HL-60 (cell line): ENCODE measurements at regions not wholly inside any gene's neighbourhood (a gene's known extent, or its start where the extent isn't known, plus 50 kb on each side); places are given as distances from the start of the nearest gene placed in this dataset.

ENCODE experiments used
- DNase-seq, 2 experiments: peaks; one replicate each; pipeline ENCODE4 v3.0.0-alpha.2; 2010 to 2020; ENCODE audit warnings: low read depth in 1 of 2, low spot score in 1 of 2
- H3K27ac ChIP-seq: fragments of 250-450 bp; sonication (Bioruptor Pico); replicated peaks from 2 replicates; pipeline ENCODE4 v1.5.1; 2020; ENCODE audit warnings: mild to moderate bottlenecking, moderate library complexity
- H3K27me3 ChIP-seq: fragments of 250-450 bp; sonication (Bioruptor Pico); 2 replicates; pipeline ENCODE4 v1.5.1; 2021; ENCODE audit warnings: mild to moderate bottlenecking, moderate library complexity; ENCODE audit not compliant: insufficient read depth, poor library complexity, severe bottlenecking
- H3K4me3 ChIP-seq: replicated peaks from 2 replicates; pipeline ENCODE4 v1.5.1; 2011; ENCODE audit warnings: mild to moderate bottlenecking, control low read depth, low read length; ENCODE audit not compliant: insufficient read depth
- CTCF ChIP-seq: IDR thresholded peaks from one replicate; pipeline ENCODE4 v1.5.1; 2011; ENCODE audit warnings: low read length, control low read depth, inconsistent platforms; ENCODE audit not compliant: insufficient read depth
- GABPA ChIP-seq: IDR thresholded peaks from 2 replicates; pipeline ENCODE4 v1.6.1; 2012; ENCODE audit warnings: low read depth
- POLR2AphosphoS5 ChIP-seq: IDR thresholded peaks from 2 replicates; pipeline ENCODE4 v1.6.1; 2012; ENCODE audit warnings: low read depth
- REST ChIP-seq: IDR thresholded peaks from 2 replicates; pipeline ENCODE4 v1.6.1; 2012; ENCODE audit warnings: low read depth; ENCODE audit not compliant: insufficient replicate concordance
- SPI1 ChIP-seq: IDR thresholded peaks from 2 replicates; pipeline ENCODE4 v1.6.1; 2012; ENCODE audit warnings: low read depth, mild to moderate bottlenecking, borderline replicate concordance

DNA sequence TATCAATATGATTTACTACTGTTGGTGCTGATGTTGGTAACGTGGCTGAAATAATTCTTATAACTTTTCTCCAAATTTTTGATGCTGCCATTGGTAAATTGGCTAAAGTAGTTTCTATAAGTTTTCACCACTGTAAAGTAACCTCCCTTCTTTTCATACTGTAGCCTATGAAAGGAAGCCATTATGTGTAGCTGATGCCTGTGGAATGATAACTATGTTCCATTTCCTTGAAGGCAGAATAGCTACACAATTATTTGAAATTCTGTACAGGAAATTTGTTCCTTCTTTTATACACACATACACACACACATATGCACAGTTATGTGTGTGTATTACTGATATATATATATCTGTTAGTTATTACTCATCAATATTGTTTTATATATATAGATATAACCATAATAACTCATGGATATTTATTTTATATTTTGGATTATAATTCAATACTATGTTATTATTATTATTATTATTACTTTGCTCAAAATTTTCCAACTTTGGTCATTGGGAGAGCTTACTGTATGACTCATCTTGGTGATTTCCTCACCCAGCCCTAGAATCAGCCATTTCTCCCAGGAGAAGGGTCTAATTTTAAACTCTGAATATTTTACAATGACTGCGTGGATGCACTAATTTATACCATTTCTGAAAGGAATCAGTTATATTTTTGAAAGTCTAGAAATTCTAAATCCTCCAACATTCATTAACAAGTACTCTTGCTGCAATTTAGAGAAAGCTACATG, 1677.7 kb downstream of the SUCLG1 start:
- TF ChIP-seq POLR2AphosphoS5 (no peak), CTCF (no peak), SPI1 (no peak), REST (no peak), GABPA (no peak)
- H3K27ac ChIP-seq = no peak overlapping the region
- DNase-seq = no peak
- H3K4me3 ChIP-seq = no peak overlapping the region
- no peaks in the 10 kb centered on the region for H3K27me3 ChIP-seq

- Histone ChIP-seq H3K4me3 (no peak overlapping the region), H3K27ac (no peak overlapping the region), H3K27me3 (no peaks in the 10 kb centered on the region)
- DNase-seq = no peak
- TF ChIP-seq CTCF (no peak), POLR2AphosphoS5 (no peak), REST (no peak), SPI1 (no peak), GABPA (no peak)
Measured at GRCh38 chr2:82780050-82780449, 1679.0 kb downstream of the SUCLG1 start.

GRCh38 chr2:82752396-82752795, 1706.7 kb downstream of the SUCLG1 start:
- Histone ChIP-seq H3K27ac (no peak overlapping the region), H3K4me3 (no peak overlapping the region), H3K27me3 (no peaks in the 10 kb centered on the region)
- TF ChIP-seq REST = no peak
- TF ChIP-seq POLR2AphosphoS5 = no peak
- TF ChIP-seq CTCF = no peak
- TF ChIP-seq SPI1 = no peak
- no peak for TF ChIP-seq GABPA
- DNase-seq = no peak
